PC-9 (cell line): ENCODE measurements at regions not wholly inside any gene's neighbourhood (a gene's known extent, or its start where the extent isn't known, plus 50 kb on each side); places are given as distances from the start of the nearest gene placed in this dataset.

Source experiments
- EZH2 ChIP-seq: fragments of 200-600 bp; sonication (generic); IDR thresholded peaks from 2 replicates; pipeline ENCODE4 v1.8.0; 2017; ENCODE audit warnings: antibody characterized with exemption, low read depth
- TF ChIP-seq, protein P1 (sequence below): fragments of 200-600 bp; sonication (generic); conservative IDR thresholded peaks from 2 replicates; pipeline ENCODE4 v1.6.1; 2017; ENCODE audit warnings: mixed run types, antibody characterized with exemption, mild to moderate bottlenecking, moderate library complexity

DNA sequence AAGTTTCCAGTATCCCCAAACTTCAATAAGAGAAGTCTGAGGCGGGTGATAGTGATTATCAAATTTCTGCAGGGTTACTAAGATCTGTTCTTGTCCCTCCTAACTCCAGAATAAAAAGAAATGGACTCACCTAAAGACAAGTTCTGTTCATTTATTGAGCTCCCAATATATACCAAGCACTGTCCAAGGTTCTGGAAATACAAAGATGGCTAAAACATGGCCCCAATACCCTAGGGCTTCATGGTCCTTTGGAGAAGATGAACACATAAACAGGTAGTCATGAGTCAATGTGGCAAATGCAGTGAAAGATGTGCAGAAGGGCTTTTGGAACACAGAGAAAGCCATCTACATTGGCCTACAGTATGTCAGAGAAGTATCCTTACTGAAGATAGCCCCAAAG, 231.2 kb downstream of the PPP1R2C start:
- TF ChIP-seq, protein P1, sequence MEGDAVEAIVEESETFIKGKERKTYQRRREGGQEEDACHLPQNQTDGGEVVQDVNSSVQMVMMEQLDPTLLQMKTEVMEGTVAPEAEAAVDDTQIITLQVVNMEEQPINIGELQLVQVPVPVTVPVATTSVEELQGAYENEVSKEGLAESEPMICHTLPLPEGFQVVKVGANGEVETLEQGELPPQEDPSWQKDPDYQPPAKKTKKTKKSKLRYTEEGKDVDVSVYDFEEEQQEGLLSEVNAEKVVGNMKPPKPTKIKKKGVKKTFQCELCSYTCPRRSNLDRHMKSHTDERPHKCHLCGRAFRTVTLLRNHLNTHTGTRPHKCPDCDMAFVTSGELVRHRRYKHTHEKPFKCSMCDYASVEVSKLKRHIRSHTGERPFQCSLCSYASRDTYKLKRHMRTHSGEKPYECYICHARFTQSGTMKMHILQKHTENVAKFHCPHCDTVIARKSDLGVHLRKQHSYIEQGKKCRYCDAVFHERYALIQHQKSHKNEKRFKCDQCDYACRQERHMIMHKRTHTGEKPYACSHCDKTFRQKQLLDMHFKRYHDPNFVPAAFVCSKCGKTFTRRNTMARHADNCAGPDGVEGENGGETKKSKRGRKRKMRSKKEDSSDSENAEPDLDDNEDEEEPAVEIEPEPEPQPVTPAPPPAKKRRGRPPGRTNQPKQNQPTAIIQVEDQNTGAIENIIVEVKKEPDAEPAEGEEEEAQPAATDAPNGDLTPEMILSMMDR: no peak
- no peak for TF ChIP-seq EZH2
